Activated CD4-positive, alpha-beta memory T cell treated with anti-CD3 and anti-CD28 coated beads for 36 hours (primary cell): ENCODE measurements at regions not wholly inside any gene's neighbourhood (a gene's known extent, or its start where the extent isn't known, plus 50 kb on each side); places are given as distances from the start of the nearest gene placed in this dataset.

Experiments used
- CTCF ChIA-PET: fragments of 350-600 bp; sonication (Branson Sonifier 250); formaldehyde crosslinking; loops from one replicate; lab custom pipeline; 2021; ENCODE audit warnings: antibody characterized with exemption, inconsistent platforms; lab: Charles Lee
- POLR2A ChIA-PET: fragments of 350-600 bp; sonication (Branson Sonifier 250); formaldehyde crosslinking; loops from one replicate; lab custom pipeline; 2021; ENCODE audit warnings: antibody characterized with exemption; lab: Charles Lee
- DNase-seq: peaks from one replicate; pipeline ENCODE4 v3.0.0-alpha.2; 2020
- H3K27ac Mint-ChIP-seq: one replicate; pipeline ENCODE4 v1.8.0; 2021; ENCODE audit warnings: mixed read lengths
- H3K27me3 Mint-ChIP-seq: one replicate; pipeline ENCODE4 v1.8.0; 2021; ENCODE audit warnings: mixed read lengths
- H3K36me3 Mint-ChIP-seq: one replicate; pipeline ENCODE4 v1.8.0; 2021; ENCODE audit warnings: mixed read lengths
- H3K4me1 Mint-ChIP-seq: one replicate; pipeline ENCODE4 v1.8.0; 2021; ENCODE audit warnings: low read depth, mixed read lengths
- H3K4me3 Mint-ChIP-seq: one replicate; pipeline ENCODE4 v1.8.0; 2021; ENCODE audit warnings: mild to moderate bottlenecking, mixed read lengths
- H3K9me3 Mint-ChIP-seq: one replicate; pipeline ENCODE4 v1.8.0; 2021; ENCODE audit warnings: mixed read lengths
- intact Hi-C: fragments of 100-400 bp; cut with micrococcal nuclease; formaldehyde crosslinking; loops from one replicate; pipeline ENCODE4 v1.15.1; 2023

GRCh38 chr18:41864216-41864615, 90.8 kb upstream of the PIK3C3 start:
- peaks cover 2% of the 10 kb centered on the region for H3K27me3 Mint-ChIP-seq
- H3K4me3 Mint-ChIP-seq: no peak overlapping the region
- intact Hi-C loops: no loop called here
- ChIA-PET POLR2A (no interaction called here), CTCF (no interaction called here)
- DNase-seq: no peak
- H3K27ac Mint-ChIP-seq: no peak overlapping the region
- H3K4me1 Mint-ChIP-seq: no peaks in the 10 kb centered on the region
- H3K36me3 Mint-ChIP-seq: no peaks in the 10 kb centered on the region
- H3K9me3 Mint-ChIP-seq: no peaks in the 10 kb centered on the region

GRCh38 chr18:41862921-41863320, 92.1 kb upstream of the PIK3C3 start:
- Mint-ChIP-seq H3K9me3 (no peaks in the 10 kb centered on the region), H3K4me1 (no peaks in the 10 kb centered on the region), H3K4me3 (no peak overlapping the region), H3K36me3 (no peaks in the 10 kb centered on the region), H3K27me3 (peaks cover 2% of the 10 kb centered on the region), H3K27ac (no peak overlapping the region)
- POLR2A ChIA-PET: no interaction called here
- DNase-seq: no peak
- intact Hi-C loops: no loop called here
- CTCF ChIA-PET: no interaction called here

- ChIA-PET POLR2A (no interaction called here), CTCF (no interaction called here)
- Mint-ChIP-seq H3K27ac (no peak overlapping the region), H3K4me1 (no peaks in the 10 kb centered on the region), H3K9me3 (no peaks in the 10 kb centered on the region), H3K36me3 (no peaks in the 10 kb centered on the region), H3K27me3 (peaks cover 2% of the 10 kb centered on the region), H3K4me3 (no peak overlapping the region)
- intact Hi-C loops: no loop called here
- no peak for DNase-seq
Observed at GRCh38 chr18:41860987-41861386, 94.0 kb upstream of the PIK3C3 start.

- H3K9me3 Mint-ChIP-seq: no peaks in the 10 kb centered on the region
- H3K27me3 Mint-ChIP-seq: peaks cover 2% of the 10 kb centered on the region
- H3K36me3 Mint-ChIP-seq: no peaks in the 10 kb centered on the region
- H3K4me3 Mint-ChIP-seq: no peak overlapping the region
- no peaks in the 10 kb centered on the region for H3K4me1 Mint-ChIP-seq
- DNase-seq: no peak
- intact Hi-C loops: no loop called here
- ChIA-PET POLR2A (no interaction called here), CTCF (interaction anchor here (1.0 kb wide), 1 partner anchor 169 kb away, joined by 3 read pairs; no protein-coding TSS in a partner anchor)
- H3K27ac Mint-ChIP-seq: no peak overlapping the region
Observed at GRCh38 chr18:41858761-41859555, 96.1 kb upstream of the PIK3C3 start.

- ChIA-PET CTCF (no interaction called here), POLR2A (no interaction called here)
- DNase-seq: no peak
- peaks cover 3% of the 10 kb centered on the region for H3K27me3 Mint-ChIP-seq
- no peak overlapping the region for H3K4me3 Mint-ChIP-seq
- H3K9me3 Mint-ChIP-seq: no peaks in the 10 kb centered on the region
- intact Hi-C loops: no loop called here
- H3K4me1 Mint-ChIP-seq: no peaks in the 10 kb centered on the region
- H3K36me3 Mint-ChIP-seq: no peaks in the 10 kb centered on the region
- H3K27ac Mint-ChIP-seq: no peak overlapping the region
Observed at GRCh38 chr18:41853280-41853679, 101.8 kb upstream of the PIK3C3 start.

GRCh38 chr18:41850781-41851180, 104.3 kb upstream of the PIK3C3 start:
- H3K27ac Mint-ChIP-seq: no peak overlapping the region
- H3K4me1 Mint-ChIP-seq: no peaks in the 10 kb centered on the region
- H3K27me3 Mint-ChIP-seq: peaks cover 6% of the 10 kb centered on the region
- CTCF ChIA-PET: no interaction called here
- POLR2A ChIA-PET: no interaction called here
- DNase-seq: no peak
- no peaks in the 10 kb centered on the region for H3K36me3 Mint-ChIP-seq
- H3K4me3 Mint-ChIP-seq: no peak overlapping the region
- H3K9me3 Mint-ChIP-seq: no peaks in the 10 kb centered on the region
- intact Hi-C loops: no loop called here

GRCh38 chr18:41849632-41850031, 105.4 kb upstream of the PIK3C3 start:
- POLR2A ChIA-PET: no interaction called here
- no peak for DNase-seq
- no peaks in the 10 kb centered on the region for H3K4me1 Mint-ChIP-seq
- CTCF ChIA-PET: no interaction called here
- no peak overlapping the region for H3K4me3 Mint-ChIP-seq
- no peaks in the 10 kb centered on the region for H3K36me3 Mint-ChIP-seq
- no peaks in the 10 kb centered on the region for H3K9me3 Mint-ChIP-seq
- intact Hi-C loops: no loop called here
- H3K27me3 Mint-ChIP-seq: peaks cover 6% of the 10 kb centered on the region
- no peak overlapping the region for H3K27ac Mint-ChIP-seq

GRCh38 chr18:41845563-41845962, 109.5 kb upstream of the PIK3C3 start:
- Mint-ChIP-seq H3K4me3 (no peak overlapping the region), H3K4me1 (no peaks in the 10 kb centered on the region), H3K27ac (no peak overlapping the region), H3K9me3 (no peaks in the 10 kb centered on the region), H3K27me3 (peaks cover 6% of the 10 kb centered on the region), H3K36me3 (no peaks in the 10 kb centered on the region)
- ChIA-PET POLR2A (no interaction called here), CTCF (no interaction called here)
- intact Hi-C loops: no loop called here
- DNase-seq: no peak

GRCh38 chr18:41842886-41843285, 112.1 kb upstream of the PIK3C3 start:
- Mint-ChIP-seq H3K27ac (no peak overlapping the region), H3K4me1 (no peaks in the 10 kb centered on the region), H3K27me3 (peaks cover 5% of the 10 kb centered on the region), H3K4me3 (no peak overlapping the region), H3K36me3 (no peaks in the 10 kb centered on the region), H3K9me3 (no peaks in the 10 kb centered on the region)
- POLR2A ChIA-PET: no interaction called here
- intact Hi-C loops: no loop called here
- CTCF ChIA-PET: no interaction called here
- no peak for DNase-seq

GRCh38 chr18:41829647-41830516, 125.2 kb upstream of the PIK3C3 start:
- ChIA-PET CTCF (no interaction called here), POLR2A (no interaction called here)
- DNase-seq: no peak
- no peaks in the 10 kb centered on the region for H3K9me3 Mint-ChIP-seq
- H3K4me3 Mint-ChIP-seq: no peak overlapping the region
- H3K36me3 Mint-ChIP-seq: no peaks in the 10 kb centered on the region
- no peaks in the 10 kb centered on the region for H3K4me1 Mint-ChIP-seq
- no peaks in the 10 kb centered on the region for H3K27me3 Mint-ChIP-seq
- no peak overlapping the region for H3K27ac Mint-ChIP-seq
- intact Hi-C loops: no loop called here

- no peaks in the 10 kb centered on the region for H3K27me3 Mint-ChIP-seq
- H3K4me3 Mint-ChIP-seq: no peak overlapping the region
- H3K27ac Mint-ChIP-seq: no peak overlapping the region
- POLR2A ChIA-PET: interaction anchor here (0.6 kb wide), 2 partner anchors 16 to 200 kb away, joined by 3 read pairs; no protein-coding TSS in a partner anchor
- CTCF ChIA-PET: no interaction called here
- no peak for DNase-seq
- no peaks in the 10 kb centered on the region for H3K4me1 Mint-ChIP-seq
- no peaks in the 10 kb centered on the region for H3K36me3 Mint-ChIP-seq
- intact Hi-C loops: no loop called here
- H3K9me3 Mint-ChIP-seq: no peaks in the 10 kb centered on the region
Observed at GRCh38 chr18:41828137-41828536, 126.9 kb upstream of the PIK3C3 start.

- POLR2A ChIA-PET: no interaction called here
- intact Hi-C loops: no loop called here
- no peak for DNase-seq
- H3K27ac Mint-ChIP-seq: no peak overlapping the region
- H3K36me3 Mint-ChIP-seq: no peaks in the 10 kb centered on the region
- CTCF ChIA-PET: no interaction called here
- H3K4me3 Mint-ChIP-seq: no peak overlapping the region
- H3K9me3 Mint-ChIP-seq: no peaks in the 10 kb centered on the region
- no peaks in the 10 kb centered on the region for H3K27me3 Mint-ChIP-seq
- H3K4me1 Mint-ChIP-seq: no peaks in the 10 kb centered on the region
Observed at GRCh38 chr18:41820784-41821183, 134.2 kb upstream of the PIK3C3 start.
